NCI-H82 treated with DMSO at 0.1 percent for 48 hours (cell line): ENCODE measurements at regions not wholly inside any gene's neighbourhood (a gene's known extent, or its start where the extent isn't known, plus 50 kb on each side); places are given as distances from the start of the nearest gene placed in this dataset.

Experiments used
- DNase-seq: peaks from one replicate; lab custom pipeline; 2025; ENCODE audit not compliant: unreplicated experiment; lab: John Stamatoyannopoulos, UW

GRCh38 chr2:8165550-8165949 lies 516.3 kb upstream of the ID2 start:
- DNase-seq, result no peak

- DNase-seq, result no peak
These were observed 513.7 kb upstream of the ID2 start for GRCh38 chr2:8168022-8168717.

GRCh38 chr2:8168876-8169424 lies 512.9 kb upstream of the ID2 start:
- DNase-seq, result no peak

GRCh38 chr2:8169443-8169842 lies 512.4 kb upstream of the ID2 start:
- no peak for DNase-seq

GRCh38 chr2:8170552-8171327 lies 511.1 kb upstream of the ID2 start:
- DNase-seq, result peak; percentile 60

GRCh38 chr2:8171608-8172007 lies 510.2 kb upstream of the ID2 start:
- no peak for DNase-seq

GRCh38 chr2:8172661-8173060 lies 509.2 kb upstream of the ID2 start:
- DNase-seq, result no peak

- DNase-seq, result no peak
These were observed 507.1 kb upstream of the ID2 start for GRCh38 chr2:8174641-8175257.

- DNase-seq, result no peak
These were observed 505.0 kb upstream of the ID2 start for GRCh38 chr2:8176887-8177286.

- DNase-seq, result no peak
These were observed 504.3 kb upstream of the ID2 start for GRCh38 chr2:8177566-8177965.

GRCh38 chr2:8178911-8179310 lies 502.9 kb upstream of the ID2 start:
- DNase-seq, result no peak

- no peak for DNase-seq
These were observed 492.5 kb upstream of the ID2 start for GRCh38 chr2:8189316-8189715.

- no peak for DNase-seq
These were observed 491.6 kb upstream of the ID2 start for GRCh38 chr2:8190279-8190678.

- no peak for DNase-seq
These were observed 490.4 kb upstream of the ID2 start for GRCh38 chr2:8191427-8191826.

GRCh38 chr2:8193146-8193545 lies 488.7 kb upstream of the ID2 start:
- DNase-seq, result no peak

GRCh38 chr2:8193686-8194615 lies 487.9 kb upstream of the ID2 start:
- DNase-seq, result no peak

GRCh38 chr2:8195784-8196183 lies 486.1 kb upstream of the ID2 start:
- no peak for DNase-seq

GRCh38 chr2:8196316-8196715 lies 485.5 kb upstream of the ID2 start:
- DNase-seq, result no peak

- no peak for DNase-seq
These were observed 484.8 kb upstream of the ID2 start for GRCh38 chr2:8197101-8197500.

- no peak for DNase-seq
These were observed 484.0 kb upstream of the ID2 start for GRCh38 chr2:8197825-8198224.
